T-cell (primary cell): ENCODE measurements at regions not wholly inside any gene's neighbourhood (a gene's known extent, or its start where the extent isn't known, plus 50 kb on each side); places are given as distances from the start of the nearest gene placed in this dataset.
"Not testable (repeated sequence)": the region's sequence is repeated elsewhere in the genome, so short reads cannot be mapped to it uniquely, and the experiment has no call there.

Experiments used
- ATAC-seq, 4 experiments: fragments of 200-7000 bp in 3 of 4; fragments of 150-1000 bp in 1 of 4; cut with Tn5 transposase; replicated peaks in 1 of 4; 1 replicate in 3 of 4; 2 replicates in 1 of 4; pipeline ENCODE4 v1.10.0; 2021; ENCODE audit warnings: moderate library complexity in 3 of 4, mild to moderate bottlenecking in 2 of 4, moderate number of reproducible peaks in 1 of 4
- CTCF ChIA-PET, 2 donors: fragments of 300-600 bp; sonication (Branson Sonifier 250); formaldehyde crosslinking; loops; one replicate each; lab custom pipeline; 2022; ENCODE audit warnings: antibody characterized with exemption in 2 of 2; lab: Charles Lee
- POLR2A ChIA-PET, 2 donors: fragments of 300-600 bp; sonication (Branson Sonifier 250); formaldehyde crosslinking; loops; one replicate each; lab custom pipeline; 2022; ENCODE audit warnings: antibody characterized with exemption in 2 of 2; lab: Charles Lee
- DNase-seq, 35 experiments: peaks; one replicate each; pipeline versions ENCODE4 v3.0.0 to v3.0.0-alpha.2; 2013 to 2023
- H3K27ac ChIP-seq: one replicate; pipeline ENCODE4 v1.5.1; 2013; ENCODE audit warnings: low read length
- H3K27me3 ChIP-seq, 2 experiments: replicated peaks in 1 of 2; 1 replicate in 1 of 2; 2 replicates in 1 of 2; pipeline versions ENCODE4 v1.6.1 to v1.7.0; 2013; ENCODE audit warnings: low read length in 1 of 2, mixed read lengths in 1 of 2; ENCODE audit not compliant: control insufficient read depth in 2 of 2, insufficient read depth in 2 of 2; ENCODE audit errors: extremely low read depth in 1 of 2
- H3K36me3 ChIP-seq, 2 donors: 1 replicate in 1 of 2; 2 replicates in 1 of 2; pipeline versions ENCODE4 v1.6.1 to v1.7.0; 2013; ENCODE audit warnings: low read length in 1 of 2; ENCODE audit not compliant: control insufficient read depth in 2 of 2, insufficient read depth in 1 of 2; ENCODE audit errors: extremely low read depth in 1 of 2
- H3K4me1 ChIP-seq, 2 experiments: 1 replicate in 1 of 2; 2 replicates in 1 of 2; pipeline versions ENCODE4 v1.6.1 to v1.7.0; 2013; ENCODE audit warnings: low read length in 2 of 2, mixed read lengths in 1 of 2; ENCODE audit not compliant: insufficient read depth in 2 of 2, control insufficient read depth in 1 of 2; ENCODE audit errors: extremely low read depth in 1 of 2
- H3K4me3 ChIP-seq, 2 donors: 1 replicate in 1 of 2; 2 replicates in 1 of 2; pipeline versions ENCODE4 v1.5.1 to v1.7.0; 2013; ENCODE audit warnings: mild to moderate bottlenecking in 2 of 2, low read length in 1 of 2, moderate library complexity in 1 of 2; ENCODE audit not compliant: control insufficient read depth in 1 of 2; ENCODE audit errors: extremely low read depth in 1 of 2
- H3K9me3 ChIP-seq: 2 replicates; pipeline ENCODE4 v1.7.0; 2013
- H3K27ac Mint-ChIP-seq, 2 donors: one replicate each; pipeline ENCODE4 v1.8.0; 2020 to 2021; ENCODE audit warnings: mild to moderate bottlenecking in 2 of 2, mixed read lengths in 2 of 2
- H3K27me3 Mint-ChIP-seq, 2 donors: one replicate each; pipeline ENCODE4 v1.8.0; 2021 to 2022; ENCODE audit warnings: mixed read lengths in 2 of 2
- H3K36me3 Mint-ChIP-seq: one replicate; pipeline ENCODE4 v1.8.0; 2021; ENCODE audit warnings: mixed read lengths
- H3K4me1 Mint-ChIP-seq, 3 donors: one replicate each; pipeline ENCODE4 v1.8.0; 2020 to 2022; ENCODE audit warnings: mixed read lengths in 3 of 3, mild to moderate bottlenecking in 1 of 3
- H3K4me3 Mint-ChIP-seq, 3 donors: one replicate each; pipeline ENCODE4 v1.8.0; 2020 to 2022; ENCODE audit warnings: mild to moderate bottlenecking in 3 of 3, mixed read lengths in 3 of 3, moderate library complexity in 3 of 3
- H3K9me3 Mint-ChIP-seq, 3 donors: one replicate each; pipeline ENCODE4 v1.8.0; 2020 to 2022; ENCODE audit warnings: mixed read lengths in 3 of 3
- WGBS: methylation state at CpG from one replicate; pipeline ENCODE4 v1.1.5; 2013; ENCODE audit warnings: missing lambda C conversion rate; ENCODE audit not compliant: insufficient coverage; 5-methylcytosine and 5-hydroxymethylcytosine counted together

GRCh38 chr1:143905214-143906179 lies 66.3 kb downstream of the FAM72C start:
- ATAC-seq: peak; percentile 26 to 51 (median 45)
- H3K36me3 Mint-ChIP-seq, CTCF ChIA-PET, H3K27me3 ChIP-seq, H3K9me3 Mint-ChIP-seq, H3K4me1 Mint-ChIP-seq, H3K9me3 ChIP-seq, H3K4me1 ChIP-seq, H3K27me3 Mint-ChIP-seq, H3K27ac ChIP-seq, H3K27ac Mint-ChIP-seq, POLR2A ChIA-PET, H3K36me3 ChIP-seq: not testable (repeated sequence)
- DNase-seq: peak in 14 of 35 experiments; percentile 0 to 26 (median 11)
- H3K4me3 ChIP-seq: peak overlapping the region in 1 of 2 donors; percentile 26
- H3K4me3 Mint-ChIP-seq: peak overlapping the region in 2 of 3 donors; percentile 66 to 67
- WGBS: 9% methylated on average over 13 of the region's 62 CpGs

DNA sequence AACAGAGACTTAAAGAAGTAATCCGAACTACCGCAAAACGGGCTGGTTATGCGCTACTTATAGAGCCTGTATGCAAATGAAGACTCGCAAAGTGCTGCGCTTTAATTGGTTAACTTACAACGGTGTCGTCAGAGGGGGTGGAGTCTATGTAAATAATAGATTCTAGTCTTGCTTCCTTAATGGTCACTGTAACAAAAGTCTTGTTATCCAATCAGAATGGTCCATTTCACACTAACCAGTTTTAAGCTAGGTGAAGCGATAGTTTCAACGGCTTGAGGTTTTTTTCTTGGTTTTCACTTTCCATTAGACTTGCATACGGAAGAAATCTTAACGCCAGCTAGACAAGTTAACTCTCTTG lies 67.2 kb downstream of the FAM72C start:
- H3K27me3 ChIP-seq, H3K4me1 Mint-ChIP-seq, CTCF ChIA-PET, H3K27me3 Mint-ChIP-seq, H3K4me1 ChIP-seq, H3K4me3 ChIP-seq, H3K36me3 ChIP-seq, DNase-seq, H3K9me3 ChIP-seq, POLR2A ChIA-PET, H3K9me3 Mint-ChIP-seq, H3K27ac Mint-ChIP-seq, H3K27ac ChIP-seq, H3K36me3 Mint-ChIP-seq: not testable (repeated sequence)
- peak overlapping the region in 1 of 3 donors; percentile 21 for H3K4me3 Mint-ChIP-seq
- WGBS: no CpG with 5 or more reads among the region's 12 CpGs
- peak; percentile 68 to 86 (median 78) for ATAC-seq

GRCh38 chr1:143903899-143904621 lies 67.7 kb downstream of the FAM72C start:
- H3K27me3 ChIP-seq, H3K9me3 Mint-ChIP-seq, H3K27me3 Mint-ChIP-seq, H3K27ac Mint-ChIP-seq, H3K9me3 ChIP-seq, POLR2A ChIA-PET, H3K4me1 ChIP-seq, H3K27ac ChIP-seq, H3K36me3 Mint-ChIP-seq, CTCF ChIA-PET, H3K4me1 Mint-ChIP-seq, H3K36me3 ChIP-seq, H3K4me3 ChIP-seq: not testable (repeated sequence)
- DNase-seq (peak in 1 of 35 experiments; percentile 2), ATAC-seq (peak in 1 of 4 experiments; percentile 39)
- 73% methylated on average over 27 of the region's 48 CpGs for WGBS
- peak overlapping the region in 1 of 3 donors; percentile 21 for H3K4me3 Mint-ChIP-seq

GRCh38 chr1:143896377-143896776 lies 75.4 kb downstream of the FAM72C start:
- H3K4me1 Mint-ChIP-seq, H3K36me3 ChIP-seq, H3K4me3 Mint-ChIP-seq, H3K4me1 ChIP-seq, H3K27me3 Mint-ChIP-seq, POLR2A ChIA-PET, DNase-seq, H3K27me3 ChIP-seq, H3K9me3 ChIP-seq, H3K27ac Mint-ChIP-seq, ATAC-seq, CTCF ChIA-PET, H3K9me3 Mint-ChIP-seq, H3K27ac ChIP-seq, H3K4me3 ChIP-seq, H3K36me3 Mint-ChIP-seq: not testable (repeated sequence)
- no CpG with 5 or more reads among the region's 1 CpG for WGBS

DNA sequence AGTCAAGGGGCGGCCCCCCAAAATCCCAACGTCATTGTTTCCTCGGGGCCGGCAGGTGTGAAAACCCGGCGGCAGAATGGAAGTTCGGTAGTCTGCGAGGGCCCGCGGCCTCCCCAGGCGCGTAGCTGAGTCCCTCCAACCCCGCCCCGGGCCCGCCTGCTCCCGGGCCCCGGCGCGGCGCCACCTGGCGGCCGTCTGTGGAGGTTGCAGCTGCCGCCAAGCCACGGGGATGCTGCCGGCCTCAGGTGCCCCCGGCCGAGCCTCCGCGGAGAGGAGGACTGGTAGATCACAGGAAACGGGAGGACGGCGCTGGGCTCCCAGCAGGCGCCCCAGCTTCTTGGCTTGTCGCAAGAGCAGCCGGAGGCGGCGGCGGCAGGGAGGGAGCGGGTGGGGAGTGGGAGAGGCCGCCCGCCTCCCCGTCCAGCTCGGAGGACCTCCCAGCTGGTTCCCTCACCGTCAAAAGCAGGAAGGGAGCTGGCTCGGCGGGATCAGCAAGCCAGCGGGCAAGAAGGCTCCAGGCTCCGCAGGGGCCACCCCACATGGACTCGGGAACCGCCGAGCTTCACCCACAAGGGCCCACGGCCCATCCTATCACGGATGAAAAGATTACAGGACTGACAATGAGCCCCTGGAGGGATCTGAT lies 86.7 kb downstream of the FAM72C start:
- POLR2A ChIA-PET, H3K4me3 ChIP-seq, H3K4me1 ChIP-seq, H3K36me3 Mint-ChIP-seq, H3K9me3 ChIP-seq, H3K9me3 Mint-ChIP-seq, H3K36me3 ChIP-seq, H3K4me1 Mint-ChIP-seq, H3K27me3 Mint-ChIP-seq, H3K27me3 ChIP-seq, CTCF ChIA-PET, H3K27ac ChIP-seq, H3K27ac Mint-ChIP-seq: not testable (repeated sequence)
- peak; percentile 93 to 96 (median 94) for ATAC-seq
- peak; percentile 40 to 83 (median 60) for DNase-seq
- peak overlapping the region in 1 of 3 donors; percentile 39 for H3K4me3 Mint-ChIP-seq
- no CpG with 5 or more reads among the region's 53 CpGs for WGBS

- H3K4me1 Mint-ChIP-seq, CTCF ChIA-PET, H3K9me3 Mint-ChIP-seq, H3K36me3 Mint-ChIP-seq, H3K36me3 ChIP-seq, H3K9me3 ChIP-seq, H3K27me3 ChIP-seq, H3K27me3 Mint-ChIP-seq, H3K4me3 ChIP-seq, H3K4me1 ChIP-seq, H3K27ac ChIP-seq, POLR2A ChIA-PET: not testable (repeated sequence)
- ATAC-seq: peak; percentile 70 to 95 (median 86)
- Mint-ChIP-seq H3K27ac (peak overlapping the region in 1 of 2 donors; percentile 27), H3K4me3 (peak overlapping the region in 2 of 3 donors; percentile 65 to 71)
- no CpG with 5 or more reads among the region's 38 CpGs for WGBS
- peak in 33 of 35 experiments; percentile 4 to 74 (median 32) for DNase-seq
Measured at GRCh38 chr1:143884532-143884931, 87.3 kb downstream of the FAM72C start.
